GM04503 (cell line): ENCODE measurements at regions not wholly inside any gene's neighbourhood (a gene's known extent, or its start where the extent isn't known, plus 50 kb on each side); places are given as distances from the start of the nearest gene placed in this dataset.
"Not testable (repeated sequence)": the region's sequence is repeated elsewhere in the genome, so short reads cannot be mapped to it uniquely, and the experiment has no call there.

Experiments
- DNase-seq: peaks from one replicate; pipeline ENCODE4 v3.0.0-alpha.2; 2012; ENCODE audit warnings: low read depth

DNA sequence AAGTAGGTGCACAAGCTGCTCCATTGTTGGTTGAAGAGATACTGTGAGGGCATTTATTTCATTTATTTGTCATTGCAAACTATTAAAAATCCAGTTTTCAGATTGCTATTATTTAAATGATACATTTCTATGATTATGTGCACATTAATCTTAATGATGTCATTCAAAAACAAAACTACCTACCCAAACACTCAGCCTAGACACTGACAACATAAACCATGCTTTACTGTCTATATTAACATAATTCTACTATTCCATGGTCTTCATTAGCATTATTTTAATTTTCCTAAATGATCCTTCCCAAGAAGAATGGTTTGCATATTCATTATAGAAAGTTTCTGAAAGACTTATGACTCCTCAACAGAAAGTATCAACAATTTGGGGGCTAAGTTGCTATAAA, 813.0 kb upstream of the SLITRK5 start:
- DNase-seq, result no peak

DNA sequence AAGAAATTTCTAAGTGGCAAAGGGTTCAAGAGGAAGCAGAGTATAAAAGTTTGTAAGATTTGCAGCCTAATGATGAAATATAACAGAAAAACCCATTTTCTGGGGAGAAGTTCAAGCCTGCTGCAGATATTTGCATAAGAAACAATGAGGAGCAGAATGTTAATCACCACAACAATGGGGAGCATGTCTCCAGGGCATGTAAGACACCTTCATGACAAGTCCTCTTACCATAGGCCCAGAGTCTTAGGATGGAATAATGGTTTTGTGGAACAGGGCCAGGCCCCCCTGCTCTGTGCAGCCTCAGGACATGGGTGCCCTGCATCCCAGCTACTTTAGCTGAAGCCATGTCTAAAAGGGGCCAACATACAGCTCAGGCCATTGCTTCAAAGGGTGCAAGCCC, 809.0 kb upstream of the SLITRK5 start:
- no peak for DNase-seq

DNA sequence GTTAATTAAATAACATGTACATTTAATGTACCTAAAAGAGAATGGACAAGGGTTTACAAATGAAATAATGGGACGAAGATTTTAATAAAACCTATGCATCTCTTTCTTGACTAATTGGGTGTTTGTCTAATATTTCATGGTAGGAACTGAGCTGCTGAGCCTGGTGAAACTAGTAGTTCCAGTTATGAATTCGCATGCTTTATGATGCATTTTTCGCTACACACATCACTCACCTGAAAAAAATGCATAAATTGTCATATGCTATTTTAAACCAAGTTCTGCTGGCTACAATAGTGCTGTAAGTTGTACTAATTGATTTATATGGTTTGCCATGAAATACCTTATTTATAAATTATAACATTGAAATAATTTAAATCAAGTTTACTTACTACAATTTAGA, 806.8 kb upstream of the SLITRK5 start:
- no peak for DNase-seq

DNA sequence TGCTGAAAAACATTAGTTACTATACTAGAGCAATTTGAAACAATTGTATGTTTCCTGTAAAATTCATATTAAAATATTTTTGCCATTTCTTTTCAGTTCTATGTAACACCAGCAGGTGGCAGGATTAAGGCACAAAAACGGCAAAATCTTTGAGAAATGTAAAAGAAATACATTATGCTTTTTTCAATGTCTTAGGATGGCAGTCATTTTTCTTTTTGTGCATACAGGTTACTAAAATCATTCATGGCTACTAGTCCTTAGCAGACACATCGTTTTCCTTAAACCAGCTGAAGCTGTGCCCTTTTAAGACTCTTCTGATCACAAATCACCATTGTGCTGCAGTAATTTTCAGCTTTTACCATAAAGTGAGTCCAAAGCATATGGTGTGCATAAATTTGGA, 800.7 kb upstream of the SLITRK5 start:
- DNase-seq, result no peak

DNA sequence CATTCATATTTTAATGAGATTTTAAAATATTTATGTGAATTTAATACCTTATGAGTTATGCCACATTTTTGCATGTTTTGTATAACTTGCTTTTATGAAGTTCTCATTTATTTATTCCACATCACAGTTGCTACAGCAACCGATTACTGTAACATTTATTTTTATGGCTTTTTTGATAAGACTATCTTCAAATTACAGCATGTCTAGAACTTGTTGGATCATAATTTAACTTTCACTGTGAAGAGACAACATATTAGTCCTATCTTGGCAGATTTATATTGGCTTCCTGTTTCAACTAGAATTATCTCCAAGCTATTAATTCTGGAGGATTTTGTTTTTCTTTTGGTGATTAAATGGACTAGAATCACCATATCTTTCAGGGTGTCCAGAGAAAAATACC, 793.7 kb upstream of the SLITRK5 start:
- DNase-seq, result no peak

DNA sequence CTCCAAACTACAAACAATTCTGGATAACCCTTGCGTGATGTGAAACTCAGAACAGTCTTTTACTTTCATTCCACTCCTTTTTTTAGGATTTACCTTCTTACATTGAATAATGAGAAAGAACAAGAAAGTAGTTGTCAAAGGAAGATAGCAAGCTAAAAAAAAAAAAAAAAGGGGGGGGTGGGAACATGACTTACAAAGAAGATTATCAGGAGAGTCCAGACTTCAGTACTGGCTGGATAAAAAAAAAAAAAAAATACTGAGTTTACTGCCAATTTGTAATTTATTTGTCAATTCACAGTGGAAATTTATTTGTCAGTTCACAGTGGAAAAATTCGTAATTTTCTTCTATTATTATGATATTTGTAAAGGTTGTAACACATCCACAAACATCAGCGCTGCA, 792.4 kb upstream of the SLITRK5 start:
- no peak for DNase-seq

DNA sequence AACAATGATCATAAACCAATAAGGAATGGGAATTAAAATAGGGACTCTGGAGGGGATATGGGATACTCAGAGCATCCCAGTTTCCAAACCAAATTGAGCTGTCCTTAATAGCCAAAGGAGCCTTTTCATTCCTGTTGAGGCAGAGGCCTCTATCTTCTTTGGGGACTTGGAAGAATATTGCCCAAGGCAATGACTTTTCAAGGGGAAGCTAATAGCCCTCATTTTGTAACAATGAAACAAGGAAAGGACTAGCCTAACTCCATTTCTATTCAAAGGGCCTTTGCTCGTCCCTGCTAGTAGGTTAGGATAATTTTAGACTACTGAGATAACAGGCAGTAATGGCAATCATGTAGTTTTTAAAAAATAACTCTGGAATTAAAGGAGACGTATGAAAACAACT, 789.8 kb upstream of the SLITRK5 start:
- no peak for DNase-seq

DNA sequence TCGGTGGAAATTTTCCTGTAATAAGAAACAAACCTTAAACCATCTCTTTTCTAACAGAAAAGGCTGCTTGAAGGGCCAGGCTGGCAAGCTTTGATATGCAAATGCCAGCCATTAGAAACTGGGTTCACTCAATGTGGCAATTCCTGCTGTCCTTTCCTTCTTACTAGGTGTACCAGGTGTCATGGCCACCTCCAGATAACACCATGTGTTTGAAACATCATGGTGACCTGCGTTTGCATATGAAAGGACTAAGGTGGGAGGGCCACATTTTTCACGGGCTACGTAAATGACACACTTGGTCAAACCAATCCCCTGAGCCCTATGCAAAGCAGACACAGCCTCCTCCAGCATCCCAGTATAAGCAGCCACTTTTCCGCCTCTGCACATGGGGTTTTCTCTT, 789.1 kb upstream of the SLITRK5 start:
- DNase-seq, result no peak

DNA sequence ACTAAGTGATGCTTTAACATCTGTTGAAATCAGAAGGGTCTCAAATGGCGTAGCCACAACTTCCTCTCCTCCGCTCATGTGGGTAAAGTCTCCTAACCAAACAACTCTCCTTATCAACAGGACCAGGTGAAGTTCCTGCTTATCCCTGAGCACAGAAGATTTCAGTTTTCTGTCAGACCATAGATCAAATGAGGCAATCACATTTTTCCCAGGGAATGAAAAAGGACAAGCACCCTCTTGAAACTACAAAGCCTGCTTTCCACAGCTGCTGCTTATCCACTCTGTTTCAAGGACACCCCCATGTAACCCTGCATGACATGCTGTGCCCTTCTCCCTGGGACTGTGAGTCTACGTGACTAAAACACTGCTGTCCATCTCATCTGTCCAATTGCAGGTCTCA, 788.3 kb upstream of the SLITRK5 start:
- DNase-seq, result no peak

DNA sequence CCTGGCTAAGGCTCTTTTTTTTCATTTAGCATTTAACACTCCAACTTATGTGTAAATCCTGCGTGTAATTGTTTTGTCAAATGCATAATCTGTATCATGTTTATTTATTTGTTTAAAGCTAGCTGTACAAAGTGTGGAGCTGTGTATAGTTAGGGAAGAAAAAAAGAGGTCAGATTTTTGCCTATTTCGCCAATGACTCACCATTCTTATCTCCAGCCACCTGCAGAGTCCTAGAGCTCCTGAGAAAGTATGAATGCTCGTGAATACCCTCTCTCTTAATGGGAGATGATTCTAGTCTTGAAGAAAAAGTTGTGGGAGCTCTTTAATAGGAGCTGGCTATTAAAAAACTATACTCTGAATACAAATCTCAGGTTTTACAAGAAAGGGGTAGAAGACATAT, 778.8 kb upstream of the SLITRK5 start:
- no peak for DNase-seq

DNA sequence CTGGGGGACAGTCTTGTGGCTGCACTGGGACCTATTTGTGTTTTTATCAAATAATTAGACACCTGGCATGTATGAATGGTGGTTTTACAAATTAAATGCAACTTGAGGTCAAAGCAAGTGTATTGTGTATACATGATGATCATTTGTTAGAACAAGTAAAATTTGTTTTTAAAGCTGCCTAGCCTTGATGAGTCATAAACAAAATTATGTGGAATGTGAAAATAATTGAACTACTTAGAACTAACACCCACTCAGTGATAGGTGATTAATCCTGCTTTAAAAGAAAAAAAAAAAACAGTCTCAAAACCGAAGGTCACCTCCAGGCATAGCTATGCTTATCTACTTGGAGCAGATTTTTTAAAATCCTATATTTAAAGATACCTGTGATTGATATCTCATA, 770.3 kb upstream of the SLITRK5 start:
- DNase-seq, result no peak

DNA sequence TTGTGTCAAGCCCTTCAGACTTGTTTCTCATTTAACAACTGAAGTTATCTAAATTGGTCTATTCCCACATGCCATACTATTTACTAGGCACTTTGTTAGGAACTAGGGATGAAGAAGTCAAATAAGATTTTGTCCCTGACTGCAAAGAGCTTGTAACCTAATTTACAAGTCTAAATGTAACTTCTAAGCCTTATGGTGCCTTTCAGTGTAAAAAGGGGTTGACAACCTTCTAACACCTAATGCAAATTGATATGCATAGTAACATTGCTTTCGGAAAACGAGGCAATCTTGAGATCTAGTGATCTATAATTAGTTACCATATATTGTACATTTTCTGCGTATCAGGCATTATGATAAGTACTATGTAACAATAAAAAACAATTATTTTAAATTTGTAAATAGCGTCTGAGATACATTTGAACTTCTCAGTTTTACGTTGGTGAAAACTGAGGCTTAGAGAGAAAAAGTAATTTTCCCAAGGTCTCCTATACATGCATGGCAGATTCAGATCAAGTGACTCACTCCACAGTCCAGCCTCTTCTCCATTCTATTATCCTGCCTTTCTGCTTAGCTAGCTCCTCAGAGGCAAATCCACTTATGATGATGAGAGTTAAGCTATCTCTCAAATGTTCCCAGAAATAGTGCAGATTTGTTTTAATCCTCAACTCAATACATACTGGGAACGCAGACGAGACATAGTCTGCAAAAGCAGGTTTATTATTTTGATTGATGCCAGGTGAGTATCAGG, 764.9 kb upstream of the SLITRK5 start:
- DNase-seq, result no peak

DNA sequence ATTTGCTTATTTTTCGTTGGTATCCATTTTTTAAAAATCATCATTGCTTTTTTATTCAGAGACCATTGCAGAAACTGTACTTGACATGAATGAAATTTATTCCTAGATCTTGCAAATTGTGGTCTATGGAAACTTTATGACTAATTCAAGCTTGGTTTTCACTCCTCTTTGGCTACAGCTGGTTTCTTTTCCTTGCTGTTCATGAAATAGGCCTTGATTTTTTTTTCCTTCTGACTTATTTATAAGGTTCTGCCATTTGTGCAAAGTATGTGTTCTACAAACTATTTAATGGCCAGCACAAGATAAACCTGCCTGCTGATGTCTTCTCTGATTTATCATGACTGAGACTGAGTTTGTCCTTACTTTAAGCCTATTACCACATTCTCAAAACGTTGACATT, 764.0 kb upstream of the SLITRK5 start:
- DNase-seq, result no peak

DNA sequence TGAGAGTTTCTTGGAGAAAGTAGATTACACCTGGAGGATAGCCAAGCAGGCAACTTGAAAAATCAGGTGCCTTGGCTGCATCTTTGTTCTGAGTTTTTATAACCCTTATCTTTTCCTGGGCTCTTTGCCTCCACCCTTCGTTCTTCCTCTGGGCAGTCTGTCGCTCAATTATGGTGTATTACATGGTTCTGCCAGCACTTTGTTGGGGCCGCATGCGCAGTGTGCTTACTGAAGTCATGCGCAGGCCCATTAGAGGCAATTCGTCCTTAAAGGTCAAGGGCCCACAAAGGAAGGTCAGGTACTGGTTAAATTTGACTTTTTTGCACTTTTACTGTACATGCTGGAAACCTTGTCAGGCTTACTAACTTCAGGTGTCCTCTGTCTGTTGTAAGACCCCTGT, 761.9 kb upstream of the SLITRK5 start:
- DNase-seq, result no peak

DNA sequence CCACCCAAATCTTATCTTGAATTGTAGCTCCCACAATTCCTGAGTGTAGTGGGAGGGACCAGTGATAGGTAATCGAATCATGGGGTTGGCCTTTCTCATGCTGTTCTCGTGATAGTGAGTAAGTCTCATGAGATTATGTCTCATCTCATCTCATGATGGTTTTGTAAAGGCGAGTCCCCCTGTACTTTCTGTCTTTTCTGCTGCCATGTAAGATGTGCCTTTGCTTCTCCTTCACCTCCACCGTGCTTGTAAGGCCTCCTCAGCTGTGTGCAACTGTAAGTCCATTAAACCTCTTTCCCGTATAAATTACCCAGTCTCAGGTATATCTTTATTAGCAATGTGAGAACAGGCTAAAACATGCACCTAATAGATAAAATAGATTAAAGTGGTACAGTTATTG, 756.4 kb upstream of the SLITRK5 start:
- no peak for DNase-seq

DNA sequence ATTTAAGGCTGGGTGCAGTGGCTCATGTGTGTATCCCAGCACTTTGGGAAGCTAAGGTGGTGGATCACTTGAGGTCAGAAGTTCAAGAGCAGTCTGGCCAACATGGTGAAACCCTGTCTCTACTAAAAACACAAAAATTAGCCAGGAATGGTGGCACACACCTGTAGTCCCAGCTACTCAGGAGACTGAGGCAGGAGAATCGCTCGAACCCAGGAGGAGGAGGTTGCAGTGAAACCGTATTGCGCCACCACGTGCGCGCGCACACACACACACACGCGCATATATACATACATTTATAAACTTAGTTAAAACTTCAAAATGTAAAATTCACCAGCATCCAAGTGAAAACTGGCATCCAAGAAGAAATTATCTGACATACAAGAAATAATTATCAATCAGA, 753.7 kb upstream of the SLITRK5 start:
- DNase-seq, result not testable (repeated sequence)

DNA sequence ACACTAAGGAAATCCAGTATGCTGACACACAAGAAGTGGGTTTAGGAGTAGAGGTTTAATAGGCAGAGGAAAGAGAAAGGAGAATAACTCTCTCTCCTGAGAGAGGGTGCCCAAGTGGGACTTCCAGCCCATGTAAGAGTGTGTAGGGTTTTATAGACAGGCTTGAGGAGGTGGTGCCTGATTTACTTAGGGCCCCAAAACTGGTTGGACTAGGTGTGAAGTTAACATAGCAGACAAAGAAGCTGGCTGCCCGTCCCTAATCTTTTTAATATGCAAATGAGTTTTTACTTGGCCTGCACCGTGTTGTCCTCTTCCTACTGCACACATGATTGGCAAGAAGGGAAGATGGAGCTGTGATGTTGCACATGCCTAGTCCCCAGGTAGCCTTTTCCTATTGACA, 752.5 kb upstream of the SLITRK5 start:
- no peak for DNase-seq

DNA sequence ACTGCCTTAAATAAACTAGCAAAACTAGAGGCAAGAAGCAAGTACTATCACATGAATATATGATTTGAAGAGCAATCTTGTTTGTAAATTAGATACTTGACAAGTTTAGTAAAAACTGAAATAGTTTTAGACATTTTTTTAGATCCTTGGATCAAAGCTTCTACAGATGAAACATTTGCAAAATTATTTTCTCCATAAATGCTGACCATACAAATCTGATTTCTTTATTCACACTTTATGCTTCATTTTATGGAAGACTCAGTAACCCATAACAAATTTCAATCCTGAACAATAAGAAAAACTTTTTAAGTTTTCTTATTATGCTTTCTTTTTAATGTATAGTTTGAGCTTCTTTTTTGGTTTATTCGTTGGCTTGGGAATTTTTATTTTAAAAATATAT, 750.2 kb upstream of the SLITRK5 start:
- no peak for DNase-seq

DNA sequence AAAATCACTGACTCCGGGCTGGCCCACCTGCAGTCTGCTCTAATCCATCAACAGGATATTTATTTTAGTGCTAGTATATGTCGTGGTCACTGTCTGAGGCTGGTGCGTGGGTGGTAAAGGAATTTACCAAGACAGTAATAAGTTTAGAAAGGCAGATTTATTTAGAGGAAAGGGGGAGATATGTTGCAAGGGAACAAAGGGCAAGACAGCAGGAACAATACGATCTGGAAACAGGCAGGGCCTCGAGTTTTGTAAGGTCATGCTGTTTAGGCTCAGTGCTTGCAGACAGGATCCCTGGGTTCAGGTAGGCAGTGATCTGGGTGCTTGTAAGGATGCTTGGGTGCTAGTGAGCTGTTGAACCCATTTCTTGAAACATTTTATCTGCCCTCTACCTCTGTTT, 748.2 kb upstream of the SLITRK5 start:
- DNase-seq, result no peak

DNA sequence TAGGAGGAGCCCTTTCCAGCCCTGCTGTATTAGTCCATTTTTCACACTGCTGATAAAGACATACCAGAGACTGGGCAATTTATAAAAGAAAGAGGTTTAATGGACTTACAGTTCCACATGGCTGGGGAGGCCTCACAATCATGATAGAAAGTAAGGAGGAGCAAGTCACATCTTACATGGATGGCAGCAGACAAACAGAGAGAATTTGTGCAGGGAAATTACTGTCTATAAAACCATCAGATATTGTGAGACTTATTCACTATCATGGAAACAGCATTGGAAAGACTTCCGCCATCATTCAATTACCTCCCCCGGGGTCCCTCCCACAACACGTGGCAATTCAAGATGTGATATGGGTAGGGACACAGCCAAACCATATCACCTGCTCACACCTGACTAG, 744.3 kb upstream of the SLITRK5 start:
- DNase-seq, result not testable (repeated sequence)

DNA sequence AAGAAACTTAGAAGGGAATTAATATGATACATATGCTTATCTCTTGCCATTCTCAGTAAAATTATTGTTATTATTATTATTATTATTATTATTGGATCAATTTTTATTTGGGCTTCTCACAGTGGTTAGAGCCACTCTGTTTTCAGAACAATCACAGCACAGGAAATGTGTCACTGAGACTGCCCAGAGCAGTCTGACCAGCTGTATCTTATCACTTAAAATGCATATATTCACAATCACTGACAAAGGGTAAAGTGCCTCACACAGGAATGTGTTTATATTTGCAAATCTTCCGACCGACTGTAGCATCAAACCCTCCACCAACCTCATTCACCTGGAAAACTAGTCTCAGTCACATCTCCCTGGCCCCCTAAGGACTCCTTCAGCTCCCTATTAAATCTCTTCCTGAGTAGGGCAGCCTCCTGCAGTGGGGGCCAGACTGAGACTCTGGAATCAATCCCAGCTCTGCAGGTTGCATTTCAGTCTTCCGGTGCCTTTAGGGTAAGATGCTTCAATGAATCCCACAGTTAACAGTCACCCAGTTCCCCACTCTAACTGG, 738.3 kb upstream of the SLITRK5 start:
- no peak for DNase-seq

DNA sequence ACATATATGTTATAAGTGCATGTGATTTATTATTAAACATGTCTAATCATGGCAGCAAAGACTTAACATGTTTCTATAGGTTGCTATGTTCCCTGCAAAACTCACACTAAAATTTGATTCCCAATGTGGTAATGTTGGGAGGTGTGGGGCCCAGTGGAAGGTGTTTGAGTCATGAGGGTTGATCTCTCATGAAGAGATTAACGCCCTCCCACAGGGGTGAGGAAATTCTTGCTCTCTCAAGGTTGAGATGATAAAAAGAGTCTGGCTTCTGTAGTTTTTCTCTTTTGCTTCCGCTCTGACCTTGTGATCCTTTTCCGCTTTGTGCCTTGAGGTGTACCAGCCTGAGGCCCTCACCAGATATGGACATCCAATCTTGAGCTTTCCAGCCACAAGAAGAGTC, 737.5 kb upstream of the SLITRK5 start:
- no peak for DNase-seq

DNA sequence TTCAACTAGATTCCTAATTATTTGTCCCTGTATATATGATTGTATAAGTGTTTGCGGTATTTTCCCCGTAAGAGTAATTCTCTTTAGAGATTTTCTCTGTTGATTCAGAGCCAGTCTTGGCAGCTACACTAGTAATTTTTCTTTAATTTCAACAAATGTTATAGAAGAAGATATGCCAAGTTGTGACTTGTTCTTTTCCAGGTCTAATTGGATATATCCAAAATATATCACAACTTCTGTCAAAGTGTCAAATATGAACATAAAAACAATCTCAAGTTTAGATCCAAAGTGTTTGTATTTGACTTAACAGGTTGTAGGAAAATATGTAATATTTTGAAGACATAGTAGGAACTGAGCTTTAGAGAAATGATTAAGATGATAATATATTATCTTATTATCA, 733.9 kb upstream of the SLITRK5 start:
- no peak for DNase-seq

DNA sequence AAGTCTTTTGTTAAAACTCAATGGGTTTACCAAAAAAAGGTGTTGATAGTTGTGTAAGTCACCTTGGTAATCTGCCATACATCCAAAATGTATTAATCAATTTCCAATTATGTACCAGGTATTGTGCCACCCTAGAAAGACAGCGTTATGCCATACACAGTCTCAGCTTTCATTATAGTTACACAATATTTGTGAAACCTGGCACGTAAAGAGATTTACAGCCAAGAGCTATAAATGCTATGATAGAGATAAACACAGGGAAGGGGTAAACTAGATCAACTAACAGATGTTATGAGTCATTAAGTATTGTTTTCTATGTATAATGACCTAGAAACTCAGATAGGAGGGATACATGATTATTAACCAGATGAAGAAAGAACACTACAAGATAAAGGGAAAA, 725.6 kb upstream of the SLITRK5 start:
- no peak for DNase-seq
